Activated naive CD4-positive, alpha-beta T cell treated with anti-CD3 and anti-CD28 coated beads, Interleukin-2, amount 50 U/mL, for 24 hours (primary cell): ENCODE measurements at regions not wholly inside any gene's neighbourhood (a gene's known extent, or its start where the extent isn't known, plus 50 kb on each side); places are given as distances from the start of the nearest gene placed in this dataset.

Experiments
- H3K27ac Mint-ChIP-seq: one replicate; pipeline ENCODE4 v1.8.0; 2021; ENCODE audit warnings: mild to moderate bottlenecking, mixed read lengths
- H3K27me3 Mint-ChIP-seq: one replicate; pipeline ENCODE4 v1.8.0; 2021; ENCODE audit warnings: mixed read lengths
- H3K36me3 Mint-ChIP-seq: one replicate; pipeline ENCODE4 v1.8.0; 2021; ENCODE audit warnings: mixed read lengths
- H3K4me1 Mint-ChIP-seq: one replicate; pipeline ENCODE4 v1.8.0; 2021; ENCODE audit warnings: mixed read lengths
- H3K4me3 Mint-ChIP-seq: one replicate; pipeline ENCODE4 v1.8.0; 2021; ENCODE audit warnings: mild to moderate bottlenecking, mixed read lengths
- H3K9me3 Mint-ChIP-seq: one replicate; pipeline ENCODE4 v1.8.0; 2021; ENCODE audit warnings: mixed read lengths

GRCh38 chr1:56034847-56035481 is 544.4 kb downstream of the PLPP3 start:
- Mint-ChIP-seq H3K9me3 (no peaks in the 10 kb centered on the region), H3K36me3 (no peaks in the 10 kb centered on the region), H3K27me3 (peaks cover 5% of the 10 kb centered on the region), H3K4me1 (no peaks in the 10 kb centered on the region), H3K4me3 (no peak overlapping the region), H3K27ac (no peak overlapping the region)

DNA sequence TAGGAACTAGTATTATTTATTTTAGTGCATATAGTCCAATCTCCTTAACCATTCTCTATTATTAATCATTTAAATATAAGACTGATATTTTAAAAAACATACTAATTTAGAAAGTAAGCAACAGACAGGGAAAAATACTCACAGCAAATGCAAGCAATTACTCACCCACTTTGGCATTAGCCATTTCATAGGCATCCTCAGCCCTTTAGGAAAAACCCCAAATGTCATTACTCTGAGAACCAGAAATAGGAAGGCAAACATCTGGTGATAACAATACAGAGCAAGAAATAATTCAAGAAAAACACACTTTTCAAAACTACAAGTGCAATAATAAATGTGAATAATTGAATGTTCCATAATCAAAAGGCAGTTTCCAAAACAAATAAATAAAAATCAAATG is 545.1 kb downstream of the PLPP3 start:
- peaks cover 7% of the 10 kb centered on the region for H3K9me3 Mint-ChIP-seq
- H3K4me3 Mint-ChIP-seq, result no peak overlapping the region
- H3K27ac Mint-ChIP-seq, result no peak overlapping the region
- peaks cover 6% of the 10 kb centered on the region for H3K27me3 Mint-ChIP-seq
- H3K4me1 Mint-ChIP-seq, result no peaks in the 10 kb centered on the region
- no peaks in the 10 kb centered on the region for H3K36me3 Mint-ChIP-seq

- peaks cover 6% of the 10 kb centered on the region for H3K27me3 Mint-ChIP-seq
- no peak overlapping the region for H3K4me3 Mint-ChIP-seq
- H3K9me3 Mint-ChIP-seq, result peaks cover 10% of the 10 kb centered on the region
- no peaks in the 10 kb centered on the region for H3K36me3 Mint-ChIP-seq
- no peak overlapping the region for H3K27ac Mint-ChIP-seq
- no peaks in the 10 kb centered on the region for H3K4me1 Mint-ChIP-seq
These were observed 545.9 kb downstream of the PLPP3 start for GRCh38 chr1:56033321-56034037.

- no peaks in the 10 kb centered on the region for H3K36me3 Mint-ChIP-seq
- H3K27me3 Mint-ChIP-seq, result peaks cover 8% of the 10 kb centered on the region
- H3K4me1 Mint-ChIP-seq, result no peaks in the 10 kb centered on the region
- no peak overlapping the region for H3K27ac Mint-ChIP-seq
- peaks cover 10% of the 10 kb centered on the region for H3K9me3 Mint-ChIP-seq
- H3K4me3 Mint-ChIP-seq, result no peak overlapping the region
These were observed 547.2 kb downstream of the PLPP3 start for GRCh38 chr1:56032096-56032676.

GRCh38 chr1:56031001-56031400 is 548.4 kb downstream of the PLPP3 start:
- Mint-ChIP-seq H3K36me3 (no peaks in the 10 kb centered on the region), H3K9me3 (peaks cover 10% of the 10 kb centered on the region), H3K4me3 (no peak overlapping the region), H3K27ac (no peak overlapping the region), H3K27me3 (peaks cover 8% of the 10 kb centered on the region), H3K4me1 (no peaks in the 10 kb centered on the region)

DNA sequence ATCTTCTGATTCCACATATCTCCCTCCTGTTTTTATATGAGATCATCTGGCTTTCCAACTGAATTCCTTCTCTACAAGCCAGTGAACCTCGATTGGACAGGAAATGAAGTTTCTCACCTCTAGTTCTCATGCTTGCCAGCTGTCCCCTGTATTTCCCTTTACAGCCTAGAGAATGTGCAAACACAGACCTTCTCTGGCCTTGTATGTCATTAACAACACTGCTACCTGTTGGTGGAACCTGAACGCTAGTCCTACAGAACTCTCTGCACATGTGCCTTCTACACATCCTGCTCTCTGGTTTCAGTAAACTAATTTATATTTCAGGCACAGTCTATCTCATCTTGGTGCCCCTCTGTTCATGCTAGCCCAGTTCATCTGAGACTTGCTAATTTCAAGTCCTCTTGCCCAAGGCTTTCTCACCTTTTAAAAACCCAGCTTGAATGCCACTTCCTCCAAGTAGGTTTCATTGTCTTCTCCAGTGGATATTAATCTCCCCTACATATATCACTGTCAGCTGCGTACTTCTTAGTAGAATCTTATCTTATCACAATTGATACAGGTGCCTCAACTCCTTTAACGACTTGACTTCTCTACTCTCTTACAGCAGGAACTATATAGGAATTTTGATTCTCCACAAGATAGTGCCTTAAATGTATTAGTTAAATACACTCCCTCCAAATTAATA is 549.9 kb downstream of the PLPP3 start:
- H3K36me3 Mint-ChIP-seq, result no peaks in the 10 kb centered on the region
- peaks cover 8% of the 10 kb centered on the region for H3K27me3 Mint-ChIP-seq
- no peak overlapping the region for H3K27ac Mint-ChIP-seq
- H3K9me3 Mint-ChIP-seq, result peaks cover 10% of the 10 kb centered on the region
- no peaks in the 10 kb centered on the region for H3K4me1 Mint-ChIP-seq
- H3K4me3 Mint-ChIP-seq, result no peak overlapping the region

GRCh38 chr1:56028911-56029310 is 550.5 kb downstream of the PLPP3 start:
- H3K4me1 Mint-ChIP-seq, result no peaks in the 10 kb centered on the region
- no peak overlapping the region for H3K4me3 Mint-ChIP-seq
- peaks cover 8% of the 10 kb centered on the region for H3K27me3 Mint-ChIP-seq
- H3K9me3 Mint-ChIP-seq, result peaks cover 10% of the 10 kb centered on the region
- H3K27ac Mint-ChIP-seq, result no peak overlapping the region
- no peaks in the 10 kb centered on the region for H3K36me3 Mint-ChIP-seq

DNA sequence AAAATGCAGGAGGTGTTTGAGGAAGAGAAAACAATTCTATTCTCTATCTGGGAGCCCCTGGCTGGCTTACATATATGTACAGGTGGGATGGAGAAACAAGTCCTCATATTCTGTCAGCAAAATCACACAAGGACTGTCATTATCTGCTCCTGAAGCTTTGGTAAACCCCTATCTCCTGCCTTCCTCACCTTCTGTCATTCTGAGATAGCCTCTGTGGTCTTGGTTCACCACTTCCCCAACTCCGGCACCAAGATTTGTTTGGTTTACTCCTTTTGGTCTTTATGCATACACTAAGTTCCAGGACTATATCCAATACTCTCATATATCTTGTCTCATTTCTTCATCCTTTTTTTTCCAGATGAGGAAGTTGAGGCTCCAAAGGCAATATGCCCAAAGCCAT is 551.1 kb downstream of the PLPP3 start:
- Mint-ChIP-seq H3K4me3 (no peak overlapping the region), H3K27me3 (peaks cover 8% of the 10 kb centered on the region), H3K9me3 (peaks cover 10% of the 10 kb centered on the region), H3K36me3 (no peaks in the 10 kb centered on the region), H3K27ac (no peak overlapping the region), H3K4me1 (no peaks in the 10 kb centered on the region)

GRCh38 chr1:56025942-56026341 is 553.4 kb downstream of the PLPP3 start:
- Mint-ChIP-seq H3K9me3 (peaks cover 10% of the 10 kb centered on the region), H3K27me3 (peaks cover 3% of the 10 kb centered on the region), H3K36me3 (no peaks in the 10 kb centered on the region), H3K27ac (no peak overlapping the region), H3K4me3 (no peak overlapping the region), H3K4me1 (no peaks in the 10 kb centered on the region)

DNA sequence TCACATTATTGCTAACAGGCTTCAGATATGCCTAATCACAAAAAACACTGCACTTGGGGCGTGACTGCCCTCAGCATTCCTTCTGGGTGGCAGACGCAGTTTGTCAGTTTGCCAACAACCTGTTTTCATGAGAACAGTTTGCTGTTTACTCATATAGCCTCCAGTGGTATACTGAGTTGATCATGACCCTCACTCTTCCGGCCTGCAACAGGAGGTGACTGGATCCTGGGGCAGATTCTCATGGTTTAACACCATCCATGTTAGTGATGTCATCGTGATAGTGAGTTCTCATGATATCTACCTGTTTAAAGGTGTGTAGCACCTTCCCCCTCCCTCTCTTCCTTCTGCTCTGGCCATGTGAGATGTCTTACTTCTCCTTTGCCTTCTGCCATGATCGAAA is 555.2 kb downstream of the PLPP3 start:
- no peak overlapping the region for H3K4me3 Mint-ChIP-seq
- H3K27me3 Mint-ChIP-seq, result peaks cover 2% of the 10 kb centered on the region
- no peaks in the 10 kb centered on the region for H3K4me1 Mint-ChIP-seq
- no peak overlapping the region for H3K27ac Mint-ChIP-seq
- no peaks in the 10 kb centered on the region for H3K36me3 Mint-ChIP-seq
- H3K9me3 Mint-ChIP-seq, result peaks cover 7% of the 10 kb centered on the region

- Mint-ChIP-seq H3K27ac (no peak overlapping the region), H3K4me1 (no peaks in the 10 kb centered on the region), H3K9me3 (peaks cover 5% of the 10 kb centered on the region), H3K4me3 (no peak overlapping the region), H3K27me3 (no peaks in the 10 kb centered on the region), H3K36me3 (no peaks in the 10 kb centered on the region)
These were observed 559.4 kb downstream of the PLPP3 start for GRCh38 chr1:56019922-56020321.

GRCh38 chr1:56019472-56019871 is 559.9 kb downstream of the PLPP3 start:
- Mint-ChIP-seq H3K27ac (no peak overlapping the region), H3K27me3 (no peaks in the 10 kb centered on the region), H3K9me3 (peaks cover 5% of the 10 kb centered on the region), H3K4me1 (no peaks in the 10 kb centered on the region), H3K36me3 (no peaks in the 10 kb centered on the region), H3K4me3 (no peak overlapping the region)

DNA sequence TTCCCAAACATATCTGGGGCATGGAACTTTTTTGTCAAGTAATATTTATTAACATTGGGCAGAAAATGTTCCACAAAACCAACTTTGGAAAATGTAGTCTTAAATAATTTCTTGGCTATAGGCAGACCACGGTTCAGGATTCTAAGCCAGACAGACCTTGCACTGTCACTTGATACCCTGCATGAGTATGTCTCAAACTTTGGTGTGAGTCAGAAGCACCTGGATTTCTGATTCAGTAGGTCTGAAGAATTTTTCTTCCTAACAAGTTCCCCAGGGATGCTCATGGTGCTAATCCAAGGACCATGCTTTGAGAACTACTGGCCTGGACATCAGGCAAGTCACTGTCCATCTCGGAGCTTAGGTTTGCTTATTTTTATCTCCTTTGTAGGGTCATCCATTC is 562.0 kb downstream of the PLPP3 start:
- Mint-ChIP-seq H3K27me3 (peaks cover 3% of the 10 kb centered on the region), H3K4me1 (no peaks in the 10 kb centered on the region), H3K9me3 (peaks cover 11% of the 10 kb centered on the region), H3K36me3 (no peaks in the 10 kb centered on the region), H3K4me3 (no peak overlapping the region), H3K27ac (no peak overlapping the region)

DNA sequence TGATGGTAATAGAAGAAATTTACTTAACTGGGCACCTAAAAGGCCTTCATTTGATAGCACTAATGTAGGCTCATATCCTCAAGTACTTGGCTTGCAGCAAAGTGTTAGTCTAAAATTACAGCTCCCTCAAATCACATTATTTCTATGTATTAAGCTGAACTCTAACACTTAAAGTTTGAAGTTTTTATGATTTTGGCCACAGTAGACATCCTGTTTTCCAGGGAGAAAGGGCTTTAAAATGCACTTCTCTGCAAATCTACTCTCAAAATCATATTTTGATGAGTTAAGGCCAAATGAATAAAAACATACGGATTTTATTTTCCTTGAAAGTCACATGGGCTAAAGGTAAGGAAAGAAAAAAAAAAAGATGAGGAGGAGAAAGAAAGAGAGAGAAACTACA is 575.5 kb downstream of the PLPP3 start:
- Mint-ChIP-seq H3K9me3 (no peaks in the 10 kb centered on the region), H3K27me3 (no peaks in the 10 kb centered on the region), H3K36me3 (no peaks in the 10 kb centered on the region), H3K4me3 (no peak overlapping the region), H3K27ac (no peak overlapping the region), H3K4me1 (no peaks in the 10 kb centered on the region)

- H3K4me1 Mint-ChIP-seq, result no peaks in the 10 kb centered on the region
- H3K27ac Mint-ChIP-seq, result no peak overlapping the region
- H3K4me3 Mint-ChIP-seq, result no peak overlapping the region
- H3K36me3 Mint-ChIP-seq, result no peaks in the 10 kb centered on the region
- no peaks in the 10 kb centered on the region for H3K27me3 Mint-ChIP-seq
- H3K9me3 Mint-ChIP-seq, result no peaks in the 10 kb centered on the region
These were observed 577.1 kb downstream of the PLPP3 start for GRCh38 chr1:56002231-56002630.

GRCh38 chr1:56000424-56000823 is 578.9 kb downstream of the PLPP3 start:
- no peaks in the 10 kb centered on the region for H3K27me3 Mint-ChIP-seq
- H3K9me3 Mint-ChIP-seq, result no peaks in the 10 kb centered on the region
- H3K36me3 Mint-ChIP-seq, result no peaks in the 10 kb centered on the region
- no peak overlapping the region for H3K27ac Mint-ChIP-seq
- H3K4me1 Mint-ChIP-seq, result no peaks in the 10 kb centered on the region
- no peak overlapping the region for H3K4me3 Mint-ChIP-seq
